OCI-LY1 (cell line): ENCODE measurements at regions not wholly inside any gene's neighbourhood (a gene's known extent, or its start where the extent isn't known, plus 50 kb on each side); places are given as distances from the start of the nearest gene placed in this dataset.

ENCODE experiments used
- H2AFZ ChIP-seq: fragments of 200-600 bp; sonication (generic), shearing (Covaris generic); 2 replicates; pipeline ENCODE4 v1.6.0; 2014; ENCODE audit warnings: antibody characterized with exemption, mild to moderate bottlenecking, low read length
- H3F3A ChIP-seq: fragments of 200-600 bp; sonication (generic), shearing (Covaris generic); 2 replicates; pipeline ENCODE4 v1.6.0; 2014; ENCODE audit warnings: mild to moderate bottlenecking, antibody characterized with exemption, low read length, moderate library complexity; ENCODE audit not compliant: insufficient read depth
- H3K27ac ChIP-seq: fragments of 200-600 bp; sonication (generic); 2 replicates; pipeline ENCODE4 v1.5.1; 2014; ENCODE audit warnings: low read length, mixed run types, mild to moderate bottlenecking, low read depth; ENCODE audit not compliant: poor library complexity, severe bottlenecking
- H3K27me3 ChIP-seq: fragments of 200-600 bp; sonication (generic); 2 replicates; pipeline ENCODE4 v1.6.0; 2014; ENCODE audit warnings: antibody characterized with exemption, mild to moderate bottlenecking, low read length, moderate library complexity; ENCODE audit not compliant: insufficient read depth
- H3K36me3 ChIP-seq: fragments of 200-600 bp; sonication (generic); 2 replicates; pipeline ENCODE4 v1.6.1; 2014; ENCODE audit warnings: mild to moderate bottlenecking, antibody characterized with exemption, low read length, moderate library complexity, mixed read lengths; ENCODE audit not compliant: insufficient read depth
- H3K4me1 ChIP-seq: fragments of 200-600 bp; sonication (generic); 2 replicates; pipeline ENCODE4 v1.5.1; 2014; ENCODE audit warnings: mild to moderate bottlenecking, low read length, moderate library complexity; ENCODE audit not compliant: insufficient read depth, severe bottlenecking
- H3K4me2 ChIP-seq: fragments of 200-600 bp; sonication (generic), shearing (Covaris generic); 2 replicates; pipeline ENCODE4 v1.6.1; 2014; ENCODE audit warnings: low read length
- H3K4me3 ChIP-seq: fragments of 200-600 bp; sonication (generic); 2 replicates; pipeline ENCODE4 v1.5.1; 2014; ENCODE audit warnings: low read length, low read depth, mild to moderate bottlenecking, mixed read lengths; ENCODE audit not compliant: poor library complexity, severe bottlenecking
- H3K79me2 ChIP-seq: fragments of 200-600 bp; shearing (Covaris generic); 2 replicates; pipeline ENCODE4 v1.6.1; 2016; ENCODE audit warnings: mixed run types, low read length, mixed read lengths; ENCODE audit not compliant: insufficient read depth
- H3K9ac ChIP-seq: fragments of 200-600 bp; sonication (generic), shearing (Covaris generic); 2 replicates; pipeline ENCODE4 v1.6.1; 2014; ENCODE audit warnings: mild to moderate bottlenecking, low read length, mixed read lengths
- H3K9me2 ChIP-seq: fragments of 200-600 bp; sonication (generic), shearing (Covaris generic); 2 replicates; pipeline ENCODE4 v1.6.1; 2014; ENCODE audit warnings: low read depth, mild to moderate bottlenecking, low read length, mixed read lengths
- H3K9me3 ChIP-seq: fragments of 200-600 bp; shearing (Covaris generic); 2 replicates; pipeline ENCODE4 v1.6.1; 2014; ENCODE audit warnings: low read length, mixed read lengths
- H4K20me1 ChIP-seq: fragments of 200-600 bp; sonication (generic), shearing (Covaris generic); 2 replicates; pipeline ENCODE4 v1.6.0; 2016; ENCODE audit warnings: mild to moderate bottlenecking, low read length; ENCODE audit not compliant: insufficient read depth
- EZH2 ChIP-seq: fragments of 200-600 bp; sonication (generic), shearing (Covaris generic); IDR thresholded peaks from 2 replicates; pipeline ENCODE4 v1.8.0; 2017; ENCODE audit warnings: borderline replicate concordance, mixed run types, mild to moderate bottlenecking, antibody characterized with exemption, low read length, moderate library complexity, mixed read lengths
- TF ChIP-seq, protein P1 (sequence below): fragments of 200-600 bp; sonication (generic), shearing (Covaris generic); IDR thresholded peaks from 2 replicates; pipeline ENCODE4 v1.5.1; 2017; ENCODE audit warnings: mild to moderate bottlenecking, antibody characterized with exemption, low read length, moderate library complexity, mixed read lengths

DNA sequence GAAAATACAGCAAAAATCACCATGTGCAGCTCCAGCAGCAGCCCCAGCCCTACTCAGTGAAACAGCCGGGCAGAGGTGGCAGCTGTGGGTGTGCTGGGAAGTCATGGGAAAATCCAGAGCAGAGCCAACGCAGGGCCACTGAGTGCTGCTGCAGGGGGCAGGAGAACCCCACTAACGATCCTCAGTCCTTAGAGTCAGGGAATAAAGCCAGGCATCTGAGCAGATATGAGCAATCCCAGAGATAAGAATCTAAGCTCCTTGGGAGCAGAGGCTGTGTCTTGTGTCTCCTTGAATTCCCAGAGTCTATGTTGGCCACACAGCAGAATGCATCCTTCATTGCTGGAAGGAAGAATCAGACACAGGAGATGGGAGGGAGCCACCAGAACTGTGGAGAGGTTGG is 493.1 kb upstream of the MAP3K7 start:
- TF ChIP-seq, protein P1, sequence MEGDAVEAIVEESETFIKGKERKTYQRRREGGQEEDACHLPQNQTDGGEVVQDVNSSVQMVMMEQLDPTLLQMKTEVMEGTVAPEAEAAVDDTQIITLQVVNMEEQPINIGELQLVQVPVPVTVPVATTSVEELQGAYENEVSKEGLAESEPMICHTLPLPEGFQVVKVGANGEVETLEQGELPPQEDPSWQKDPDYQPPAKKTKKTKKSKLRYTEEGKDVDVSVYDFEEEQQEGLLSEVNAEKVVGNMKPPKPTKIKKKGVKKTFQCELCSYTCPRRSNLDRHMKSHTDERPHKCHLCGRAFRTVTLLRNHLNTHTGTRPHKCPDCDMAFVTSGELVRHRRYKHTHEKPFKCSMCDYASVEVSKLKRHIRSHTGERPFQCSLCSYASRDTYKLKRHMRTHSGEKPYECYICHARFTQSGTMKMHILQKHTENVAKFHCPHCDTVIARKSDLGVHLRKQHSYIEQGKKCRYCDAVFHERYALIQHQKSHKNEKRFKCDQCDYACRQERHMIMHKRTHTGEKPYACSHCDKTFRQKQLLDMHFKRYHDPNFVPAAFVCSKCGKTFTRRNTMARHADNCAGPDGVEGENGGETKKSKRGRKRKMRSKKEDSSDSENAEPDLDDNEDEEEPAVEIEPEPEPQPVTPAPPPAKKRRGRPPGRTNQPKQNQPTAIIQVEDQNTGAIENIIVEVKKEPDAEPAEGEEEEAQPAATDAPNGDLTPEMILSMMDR, result no peak
- TF ChIP-seq EZH2, result no peak
- no peaks in the 10 kb centered on the region for H4K20me1 ChIP-seq
- H3K9me2 ChIP-seq, result no peaks in the 10 kb centered on the region

DNA sequence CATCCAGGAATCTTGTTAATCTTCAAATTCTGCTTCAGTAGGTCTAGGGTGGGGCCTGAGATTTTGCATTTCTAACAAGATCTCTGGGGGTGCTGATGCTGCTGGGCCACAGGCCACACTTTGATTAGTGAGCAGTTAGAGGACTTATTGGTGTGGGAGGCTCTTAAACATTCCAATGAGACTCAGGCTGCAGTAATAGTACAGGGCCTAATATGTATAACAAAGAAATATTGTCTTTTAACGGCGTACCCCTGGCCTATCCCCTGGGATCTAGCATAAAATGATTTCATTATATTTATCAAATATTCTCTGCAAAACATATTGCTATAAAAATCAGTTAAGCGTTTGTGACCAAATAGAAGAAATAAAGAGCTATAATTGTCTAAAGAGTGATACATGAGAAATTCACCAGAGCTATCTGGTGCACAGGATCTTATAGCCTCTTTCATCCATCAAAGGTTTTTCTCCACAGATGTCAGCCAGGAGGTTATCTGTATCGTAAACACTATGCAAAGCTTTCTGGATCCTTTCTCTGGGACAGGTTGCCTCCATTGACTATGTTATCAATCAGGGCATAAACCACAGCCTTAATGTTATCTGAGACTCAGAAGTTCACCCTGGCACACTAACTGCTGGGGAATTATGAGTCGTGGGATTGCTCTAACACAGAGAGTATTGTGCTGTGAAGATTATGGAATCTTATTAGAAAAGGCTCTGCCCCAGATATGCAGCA is 488.5 kb upstream of the MAP3K7 start:
- H3K9ac ChIP-seq, result no peak overlapping the region
- no peaks in the 10 kb centered on the region for H3K27me3 ChIP-seq
- no peak overlapping the region for H3K4me2 ChIP-seq
- H3F3A ChIP-seq, result no peaks in the 10 kb centered on the region
- no peak overlapping the region for H3K27ac ChIP-seq
- no peaks in the 10 kb centered on the region for H4K20me1 ChIP-seq
- no peaks in the 10 kb centered on the region for H3K4me1 ChIP-seq
- H3K9me3 ChIP-seq, result no peaks in the 10 kb centered on the region
- H3K4me3 ChIP-seq, result no peak overlapping the region
- no peaks in the 10 kb centered on the region for H3K9me2 ChIP-seq
- H3K79me2 ChIP-seq, result no peaks in the 10 kb centered on the region
- TF ChIP-seq, protein P1, result no peak
- TF ChIP-seq EZH2, result no peak
- H3K36me3 ChIP-seq, result no peaks in the 10 kb centered on the region
- no peak overlapping the region for H2AFZ ChIP-seq

More for the DNA sequence above, 493.1 kb upstream of the MAP3K7 start:
- no peak overlapping the region for H3K4me3 ChIP-seq
- H3K4me1 ChIP-seq, result no peaks in the 10 kb centered on the region
- H3K79me2 ChIP-seq, result no peaks in the 10 kb centered on the region
- no peaks in the 10 kb centered on the region for H3F3A ChIP-seq
- no peaks in the 10 kb centered on the region for H3K36me3 ChIP-seq
- H3K9ac ChIP-seq, result no peak overlapping the region
- H3K27ac ChIP-seq, result no peak overlapping the region
- no peak overlapping the region for H2AFZ ChIP-seq
- no peaks in the 10 kb centered on the region for H3K27me3 ChIP-seq
- H3K4me2 ChIP-seq, result no peak overlapping the region
- H3K9me3 ChIP-seq, result no peaks in the 10 kb centered on the region

DNA sequence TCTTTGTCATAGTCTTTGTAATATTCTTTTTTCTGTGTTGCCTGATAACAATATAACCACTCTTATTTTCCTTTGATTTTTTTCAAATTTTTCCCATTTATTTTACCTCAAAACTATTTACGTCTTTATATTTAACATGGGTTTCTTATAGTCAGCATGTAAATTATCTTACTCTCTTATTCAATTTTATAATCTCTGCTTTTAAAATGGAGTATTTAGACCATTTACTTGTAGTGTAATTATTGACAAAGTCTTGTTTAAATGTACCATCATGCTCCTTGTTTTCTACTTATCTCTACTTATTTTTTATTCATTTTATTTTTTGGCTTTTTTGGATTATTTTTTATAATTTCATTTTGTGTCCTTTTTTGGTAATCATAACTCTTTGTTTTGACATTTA is 476.5 kb upstream of the MAP3K7 start:
- no peaks in the 10 kb centered on the region for H3K9me2 ChIP-seq
- H3K4me2 ChIP-seq, result no peak overlapping the region
- H3K4me3 ChIP-seq, result no peak overlapping the region
- no peaks in the 10 kb centered on the region for H3K27me3 ChIP-seq
- H3K4me1 ChIP-seq, result no peaks in the 10 kb centered on the region
- no peaks in the 10 kb centered on the region for H4K20me1 ChIP-seq
- no peaks in the 10 kb centered on the region for H3F3A ChIP-seq
- H3K9ac ChIP-seq, result no peak overlapping the region
- H3K27ac ChIP-seq, result no peak overlapping the region
- TF ChIP-seq EZH2, result no peak
- TF ChIP-seq, protein P1, result no peak
- no peak overlapping the region for H2AFZ ChIP-seq
- no peaks in the 10 kb centered on the region for H3K79me2 ChIP-seq
- H3K36me3 ChIP-seq, result no peaks in the 10 kb centered on the region
- H3K9me3 ChIP-seq, result no peaks in the 10 kb centered on the region
